H1 (cell line): ENCODE measurements at regions not wholly inside any gene's neighbourhood (a gene's known extent, or its start where the extent isn't known, plus 50 kb on each side); places are given as distances from the start of the nearest gene placed in this dataset.

Experiments used
- CTCF ChIA-PET: fragments of 300-600 bp; sonication (Branson Sonifier 250); formaldehyde crosslinking; loops from one replicate; lab custom pipeline; 2021; ENCODE audit not compliant: partially characterized antibody; lab: Charles Lee
- POLR2A ChIA-PET: fragments of 300-600 bp; sonication (Branson Sonifier 250); formaldehyde crosslinking; loops from one replicate; lab custom pipeline; 2021; ENCODE audit warnings: inconsistent platforms; ENCODE audit not compliant: partially characterized antibody; lab: Charles Lee
- DNase-seq, 2 experiments: peaks; one replicate each; pipeline versions ENCODE4 v3.0.0 to v3.0.0-alpha.2; 2010 to 2022; ENCODE audit warnings: low spot score in 2 of 2, low read depth in 1 of 2, mixed read lengths in 1 of 2
- FAIRE-seq: peaks from 2 replicates; lab custom pipeline; 2011; peaks lifted over from hg19 to GRCh38; lab: Jason Lieb, UNC
- H2AFZ ChIP-seq: 2 replicates; pipeline ENCODE4 v1.8.1; 2012; ENCODE audit warnings: low read length, inconsistent platforms
- H2AK5ac ChIP-seq: 2 replicates; pipeline ENCODE4 v1.6.1; 2013; ENCODE audit warnings: low read depth, low read length
- H2BK120ac ChIP-seq: replicated peaks from 2 replicates; pipeline ENCODE3; 2013; ENCODE audit warnings: low read depth, low read length, inconsistent platforms
- H2BK12ac ChIP-seq: 2 replicates; pipeline ENCODE4 v1.6.1; 2013; ENCODE audit warnings: low read depth, low read length
- H2BK15ac ChIP-seq: 2 replicates; pipeline ENCODE4 v1.6.1; 2013; ENCODE audit warnings: low read length
- H2BK20ac ChIP-seq: 2 replicates; pipeline ENCODE4 v1.6.1; 2013; ENCODE audit warnings: low read length
- H2BK5ac ChIP-seq: 2 replicates; pipeline ENCODE4 v1.6.1; 2013; ENCODE audit warnings: low read depth, low read length
- H3K14ac ChIP-seq: 2 replicates; pipeline ENCODE4 v1.6.1; 2013; ENCODE audit warnings: inconsistent platforms; ENCODE audit not compliant: insufficient read length
- H3K18ac ChIP-seq: 2 replicates; pipeline ENCODE4 v1.6.1; 2013; ENCODE audit warnings: low read length; ENCODE audit errors: extremely low read depth
- H3K23ac ChIP-seq: 2 replicates; pipeline ENCODE4 v1.6.1; 2013; ENCODE audit warnings: inconsistent platforms; ENCODE audit not compliant: insufficient read length
- H3K23me2 ChIP-seq: 2 replicates; pipeline ENCODE4 v1.6.1; 2013; ENCODE audit warnings: low read depth, low read length
- H3K27ac ChIP-seq: 2 replicates; pipeline ENCODE4 v1.6.1; 2011; ENCODE audit warnings: low read depth, low read length, inconsistent platforms
- H3K27me3 ChIP-seq, 4 experiments: replicated peaks in 1 of 4; 1 replicate in 1 of 4; 2 replicates in 3 of 4; pipeline versions ENCODE4 v1.6.1 to v1.8.1; 2011 to 2013; ENCODE audit warnings: low read length in 3 of 4, mild to moderate bottlenecking in 3 of 4, inconsistent platforms in 2 of 4, mixed read lengths in 2 of 4, moderate library complexity in 1 of 4; ENCODE audit not compliant: control insufficient read depth in 3 of 4, insufficient read depth in 3 of 4; ENCODE audit errors: extremely low read depth in 1 of 4
- H3K36me3 ChIP-seq, 4 experiments: 2 replicates each; pipeline versions ENCODE4 v1.6.1 to v1.8.1; 2011 to 2013; ENCODE audit warnings: mild to moderate bottlenecking in 4 of 4, low read length in 3 of 4, moderate library complexity in 2 of 4, control low read depth in 1 of 4, inconsistent platforms in 1 of 4; ENCODE audit not compliant: insufficient read depth in 4 of 4, control insufficient read depth in 2 of 4
- H3K4ac ChIP-seq: replicated peaks from 2 replicates; pipeline ENCODE3; 2013; ENCODE audit warnings: low read length, low read depth, mixed read lengths, inconsistent platforms; ENCODE audit not compliant: insufficient read length
- H3K4me1 ChIP-seq, 4 experiments: replicated peaks in 1 of 4; 1 replicate in 1 of 4; 2 replicates in 3 of 4; pipeline versions ENCODE4 v1.6.1 to v1.8.1; 2011 to 2013; ENCODE audit warnings: low read length in 3 of 4, inconsistent platforms in 2 of 4, mixed read lengths in 1 of 4; ENCODE audit not compliant: insufficient read depth in 4 of 4, control insufficient read depth in 3 of 4
- H3K4me2 ChIP-seq, 2 experiments: 2 replicates each; pipeline versions ENCODE4 v1.6.1 to v1.8.1; 2011 to 2013; ENCODE audit warnings: low read depth in 2 of 2, low read length in 2 of 2, control low read depth in 1 of 2, inconsistent platforms in 1 of 2, mild to moderate bottlenecking in 1 of 2; ENCODE audit not compliant: insufficient read depth in 1 of 2
- H3K4me3 ChIP-seq, 4 experiments: fragments of 200-600, 300-600 bp in 1 of 4; sonication (generic), shearing (Covaris generic), sonication (Bioruptor Twin) in 1 of 4; 2 replicates each; pipeline versions ENCODE4 v1.5.1 to v1.8.1; 2011 to 2016; ENCODE audit warnings: low read length in 4 of 4, low read depth in 3 of 4, control low read depth in 2 of 4, inconsistent platforms in 2 of 4, mild to moderate bottlenecking in 2 of 4, mixed read lengths in 1 of 4, moderate library complexity in 1 of 4; ENCODE audit not compliant: insufficient read depth in 2 of 4; ENCODE audit errors: extremely low read depth in 1 of 4
- H3K56ac ChIP-seq: replicated peaks from 2 replicates; pipeline ENCODE3; 2013; ENCODE audit warnings: low read depth, mild to moderate bottlenecking, mixed read lengths, low read length, inconsistent platforms; ENCODE audit not compliant: insufficient read length
- H3K79me1 ChIP-seq: 2 replicates; pipeline ENCODE4 v1.6.1; 2013; ENCODE audit warnings: low read depth, low read length, control low read depth
- H3K79me2 ChIP-seq, 2 experiments: 2 replicates each; pipeline versions ENCODE4 v1.6.1 to v1.8.1; 2012 to 2013; ENCODE audit warnings: low read length in 2 of 2, mild to moderate bottlenecking in 2 of 2, inconsistent platforms in 1 of 2; ENCODE audit not compliant: insufficient read depth in 2 of 2, control insufficient read depth in 1 of 2
- H3K9ac ChIP-seq, 4 experiments: replicated peaks in 1 of 4; 1 replicate in 1 of 4; 2 replicates in 3 of 4; pipeline versions ENCODE4 v1.6.1 to v1.8.1; 2011 to 2013; ENCODE audit warnings: low read depth in 3 of 4, low read length in 3 of 4, control low read depth in 2 of 4, mild to moderate bottlenecking in 2 of 4, moderate library complexity in 2 of 4, inconsistent platforms in 1 of 4; ENCODE audit errors: extremely low read depth in 1 of 4
- H3K9me3 ChIP-seq, 2 experiments: 2 replicates each; pipeline versions ENCODE4 v1.6.1 to v1.8.1; 2012 to 2013; ENCODE audit warnings: mild to moderate bottlenecking in 2 of 2, moderate library complexity in 2 of 2, control low read depth in 1 of 2, inconsistent platforms in 1 of 2, low read depth in 1 of 2, low read length in 1 of 2, mixed read lengths in 1 of 2; ENCODE audit not compliant: insufficient read depth in 2 of 2
- H4K20me1 ChIP-seq, 2 experiments: replicated peaks in 1 of 2; 2 replicates each; pipeline versions ENCODE3 to v1.8.1; 2011 to 2013; ENCODE audit warnings: inconsistent platforms in 2 of 2, low read length in 2 of 2, mild to moderate bottlenecking in 1 of 2; ENCODE audit not compliant: insufficient read depth in 2 of 2, control insufficient read depth in 1 of 2
- H4K5ac ChIP-seq: 2 replicates; pipeline ENCODE4 v1.6.1; 2013; ENCODE audit warnings: low read length, low read depth, mixed read lengths, inconsistent platforms; ENCODE audit not compliant: insufficient read length
- H4K8ac ChIP-seq: 2 replicates; pipeline ENCODE4 v1.8.0; 2013; ENCODE audit warnings: mild to moderate bottlenecking, moderate library complexity, low read length, inconsistent platforms; ENCODE audit not compliant: insufficient read depth; ENCODE audit errors: extremely low read depth
- H4K91ac ChIP-seq: replicated peaks from 2 replicates; pipeline ENCODE3; 2013; ENCODE audit warnings: low read length, mixed read lengths, inconsistent platforms; ENCODE audit not compliant: insufficient read length
- ASH2L ChIP-seq: fragments of 200-600, 300-600 bp; sonication (generic); IDR thresholded peaks from one replicate; pipeline ENCODE4 v1.7.1; 2017; ENCODE audit warnings: low read length
- CHD1 ChIP-seq: IDR thresholded peaks from 2 replicates; pipeline ENCODE4 v1.6.1; 2012; ENCODE audit warnings: low read depth, low read length, improper control_type of control experiment
- CHD2 ChIP-seq: IDR thresholded peaks from 2 replicates; pipeline ENCODE4 v1.6.1; 2012; ENCODE audit warnings: low read length, improper control_type of control experiment
- POU5F1 ChIP-seq: IDR thresholded peaks from 2 replicates; pipeline ENCODE4 v1.6.1; 2011; ENCODE audit warnings: low read depth, mild to moderate bottlenecking, low read length, moderate library complexity
- WGBS, 2 experiments: shearing (Covaris generic) in 1 of 2; methylation state at CpG; one replicate each; pipeline versions ENCODE4 v1.1.6 to v1.1.7; 2013 to 2015; ENCODE audit warnings: low lambda C conversion rate in 2 of 2, mixed read lengths in 2 of 2, inconsistent platforms in 1 of 2, low coverage in 1 of 2, missing lambda C conversion rate in 1 of 2; ENCODE audit not compliant: insufficient replicate concordance in 2 of 2, insufficient coverage in 1 of 2, insufficient read length in 1 of 2; ENCODE audit errors: extremely low coverage in 1 of 2, missing lambda C conversion rate in 1 of 2; 5-methylcytosine and 5-hydroxymethylcytosine counted together
- TF ChIP-seq, protein P1 (sequence below): IDR thresholded peaks from 2 replicates; pipeline ENCODE4 v1.6.1; 2011; ENCODE audit warnings: low read length, improper control_type of control experiment

DNA sequence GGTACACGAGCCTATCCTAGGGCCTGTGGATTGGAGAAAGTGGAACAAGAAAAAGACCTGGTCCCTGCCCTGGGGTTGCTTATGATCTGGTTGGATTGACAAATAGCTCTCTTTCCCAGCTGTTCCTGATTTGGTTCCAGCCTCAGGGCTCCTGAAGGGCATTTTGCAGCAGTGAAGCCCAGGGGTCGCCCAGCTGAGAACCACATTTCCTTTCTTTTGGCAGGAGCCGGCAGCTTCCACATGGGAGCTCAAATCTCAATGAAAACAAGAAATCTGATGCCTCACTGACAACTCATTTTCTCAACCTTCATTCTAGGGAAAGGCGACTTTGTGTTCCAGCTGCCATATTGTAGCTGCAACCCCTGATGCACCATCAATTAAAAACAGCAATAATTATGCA, 140.6 kb upstream of the CADM1 start:
- H3K4me3 ChIP-seq: no peak overlapping the region
- no peak overlapping the region for H4K5ac ChIP-seq

More for the DNA sequence above, 140.6 kb upstream of the CADM1 start:
- no peak for TF ChIP-seq POU5F1
- TF ChIP-seq, protein P1, sequence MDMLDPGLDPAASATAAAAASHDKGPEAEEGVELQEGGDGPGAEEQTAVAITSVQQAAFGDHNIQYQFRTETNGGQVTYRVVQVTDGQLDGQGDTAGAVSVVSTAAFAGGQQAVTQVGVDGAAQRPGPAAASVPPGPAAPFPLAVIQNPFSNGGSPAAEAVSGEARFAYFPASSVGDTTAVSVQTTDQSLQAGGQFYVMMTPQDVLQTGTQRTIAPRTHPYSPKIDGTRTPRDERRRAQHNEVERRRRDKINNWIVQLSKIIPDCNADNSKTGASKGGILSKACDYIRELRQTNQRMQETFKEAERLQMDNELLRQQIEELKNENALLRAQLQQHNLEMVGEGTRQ: no peak
- no peak for TF ChIP-seq ASH2L
- TF ChIP-seq CHD2: no peak
- no peak for TF ChIP-seq CHD1
- Histone ChIP-seq H3K27me3 (no peaks in the 10 kb centered on the region; a peak in 1 of 7 replicates), H3K4ac (no peak overlapping the region), H2AFZ (no peak overlapping the region), H3K9ac (no peak overlapping the region), H2BK20ac (no peak overlapping the region), H2AK5ac (no peak overlapping the region), H4K8ac (no peak overlapping the region), H3K79me2 (no peaks in the 10 kb centered on the region), H2BK120ac (no peak overlapping the region), H3K9me3 (no peaks in the 10 kb centered on the region), H4K20me1 (no peaks in the 10 kb centered on the region), H3K4me1 (peaks cover 0 to 9% (median 4%) of the 10 kb centered on the region in 4 experiments; a peak in 3 of 7 replicates), H4K91ac (no peak overlapping the region), H3K23me2 (peaks cover 4% of the 10 kb centered on the region), H2BK15ac (no peak overlapping the region), H3K27ac (no peak overlapping the region), H3K14ac (no peak overlapping the region), H3K23ac (no peak overlapping the region), H3K4me2 (peak overlapping the region in 1 of 2 experiments; percentile 76; a peak in 1 of 4 replicates), H2BK5ac (no peak overlapping the region), H3K56ac (no peak overlapping the region), H3K18ac (no peak overlapping the region), H2BK12ac (no peak overlapping the region), H3K79me1 (no peaks in the 10 kb centered on the region), H3K36me3 (no peaks in the 10 kb centered on the region)
- ChIA-PET POLR2A (no interaction called here), CTCF (interaction anchor here (0.6 to 3.2 kb wide), 9 partner anchors 14 to 691 kb away, joined by 3 to 10 read pairs (median 3); no protein-coding TSS in a partner anchor)
- DNase-seq: no peak
- WGBS, 2 experiments: 88% methylated on average over 4 of the region's 4 CpGs; no CpG with 5 or more reads in 1 of the 2 experiments
- FAIRE-seq: no peak
